HEK293 (cell line): ENCODE measurements at regions not wholly inside any gene's neighbourhood (a gene's known extent, or its start where the extent isn't known, plus 50 kb on each side); places are given as distances from the start of the nearest gene placed in this dataset.

Source experiments
- CTCF ChIA-PET: fragments of 350-600 bp; formaldehyde crosslinking; extraction: SDS; loops from one replicate; lab custom pipeline; 2021; ENCODE audit warnings: antibody characterized with exemption; lab: Yijun Ruan, JAX
- POLR2A ChIA-PET: fragments of 300-600 bp; formaldehyde crosslinking; extraction: SDS; loops from one replicate; lab custom pipeline; 2020; ENCODE audit warnings: antibody characterized with exemption, inconsistent platforms; lab: Yijun Ruan, JAX
- H3K27ac ChIP-seq: fragments of 200-500 bp; sonication (Bioruptor generic); 2 replicates; pipeline ENCODE4 v1.5.1; 2014; ENCODE audit warnings: low read depth, low read length, control low read depth, inconsistent platforms; ENCODE audit errors: extremely low read depth
- H3K36me3 ChIP-seq, 2 experiments: fragments of 200-500 bp in 1 of 2; sonication (Bioruptor generic) in 1 of 2; 1 replicate in 1 of 2; 2 replicates in 1 of 2; pipeline ENCODE4 v1.5.1; 2014 to 2017; ENCODE audit warnings: inconsistent platforms in 2 of 2, low read length in 2 of 2; ENCODE audit not compliant: control insufficient read depth in 2 of 2, insufficient read depth in 1 of 2
- H3K4me1 ChIP-seq: fragments of 200-500 bp; sonication (Bioruptor generic); 2 replicates; pipeline ENCODE4 v1.5.1; 2014; ENCODE audit warnings: mild to moderate bottlenecking, low read length, inconsistent platforms; ENCODE audit not compliant: control insufficient read depth, insufficient read depth
- H3K4me3 ChIP-seq: 2 replicates; pipeline ENCODE4 v1.5.1; 2011; ENCODE audit warnings: low read depth, mild to moderate bottlenecking, control low read depth, low read length, moderate library complexity
- H3K9me3 ChIP-seq: fragments of 200-500 bp; sonication (Bioruptor generic); 2 replicates; pipeline ENCODE4 v1.5.1; 2014; ENCODE audit warnings: low read depth, low read length, inconsistent platforms; ENCODE audit not compliant: control insufficient read depth, insufficient read depth
- GLIS1 ChIP-seq: fragments of 450-650 bp; formaldehyde crosslinking; IDR thresholded peaks from 2 replicates; pipeline ENCODE4 v1.5.1; 2016; ENCODE audit warnings: missing biosample characterization, missing genetic modification characterization
- MZF1 ChIP-seq: fragments of 450-650 bp; formaldehyde crosslinking; IDR thresholded peaks from 2 replicates; pipeline ENCODE4 v1.5.1; 2017; ENCODE audit warnings: missing biosample characterization, missing genetic modification characterization, borderline replicate concordance
- PATZ1 ChIP-seq: fragments of 450-650 bp; formaldehyde crosslinking; IDR thresholded peaks from 2 replicates; pipeline ENCODE4 v1.5.1; 2016; ENCODE audit warnings: missing biosample characterization, missing genetic modification characterization
- SP7 ChIP-seq: fragments of 450-650 bp; formaldehyde crosslinking; IDR thresholded peaks from 2 replicates; pipeline ENCODE4 v1.5.1; 2016; ENCODE audit warnings: missing biosample characterization, missing genetic modification characterization
- TCF7L2 ChIP-seq: IDR thresholded peaks from 2 replicates; pipeline ENCODE4 v1.6.1; 2011; ENCODE audit warnings: low read depth, mild to moderate bottlenecking, inconsistent platforms, low read length, moderate library complexity, borderline replicate concordance
- ZBTB10 ChIP-seq: fragments of 450-650 bp; formaldehyde crosslinking; IDR thresholded peaks from 2 replicates; pipeline ENCODE4 v1.5.1; 2016; ENCODE audit warnings: missing biosample characterization, missing genetic modification characterization
- ZBTB11 ChIP-seq: fragments of 450-650 bp; formaldehyde crosslinking; conservative IDR thresholded peaks from 2 replicates; pipeline ENCODE4 v1.5.1; 2016; ENCODE audit warnings: low read depth, missing biosample characterization, missing genetic modification characterization
- ZNF169 ChIP-seq: fragments of 450-650 bp; formaldehyde crosslinking; IDR thresholded peaks from 2 replicates; pipeline ENCODE4 v1.5.1; 2016; ENCODE audit warnings: missing biosample characterization, missing genetic modification characterization
- ZNF174 ChIP-seq: fragments of 450-650 bp; formaldehyde crosslinking; IDR thresholded peaks from 2 replicates; pipeline ENCODE4 v1.5.0; 2017; ENCODE audit warnings: missing biosample characterization, mild to moderate bottlenecking, missing genetic modification characterization
- ZNF302 ChIP-seq: fragments of 450-650 bp; formaldehyde crosslinking; IDR thresholded peaks from 2 replicates; pipeline ENCODE4 v1.5.1; 2016; ENCODE audit warnings: missing biosample characterization, missing genetic modification characterization, low read depth
- ZNF341 ChIP-seq: fragments of 450-650 bp; formaldehyde crosslinking; IDR thresholded peaks from 2 replicates; pipeline ENCODE4; 2016; ENCODE audit warnings: low read depth, missing biosample characterization, missing genetic modification characterization
- ZNF350 ChIP-seq: fragments of 450-650 bp; formaldehyde crosslinking; IDR thresholded peaks from 2 replicates; pipeline ENCODE4 v1.5.0; 2017; ENCODE audit warnings: missing biosample characterization, mild to moderate bottlenecking, missing genetic modification characterization
- ZNF354C ChIP-seq: fragments of 450-650 bp; formaldehyde crosslinking; IDR thresholded peaks from 2 replicates; pipeline ENCODE4 v1.5.1; 2016; ENCODE audit warnings: missing biosample characterization, missing genetic modification characterization, low read depth, borderline replicate concordance
- ZNF362 ChIP-seq: fragments of 450-650 bp; formaldehyde crosslinking; IDR thresholded peaks from 2 replicates; pipeline ENCODE4 v1.5.1; 2016; ENCODE audit warnings: missing biosample characterization, missing genetic modification characterization
- ZNF366 ChIP-seq: fragments of 450-650 bp; formaldehyde crosslinking; conservative IDR thresholded peaks from 2 replicates; pipeline ENCODE4 v1.5.1; 2016; ENCODE audit warnings: missing biosample characterization, missing genetic modification characterization
- ZNF394 ChIP-seq: fragments of 450-650 bp; formaldehyde crosslinking; IDR thresholded peaks from 2 replicates; pipeline ENCODE4 v1.5.1; 2016; ENCODE audit warnings: missing biosample characterization, missing genetic modification characterization, mild to moderate bottlenecking, moderate library complexity, borderline replicate concordance
- ZNF521 ChIP-seq: fragments of 450-650 bp; formaldehyde crosslinking; IDR thresholded peaks from 2 replicates; pipeline ENCODE4 v1.5.1; 2017; ENCODE audit warnings: missing biosample characterization, mild to moderate bottlenecking, missing genetic modification characterization
- ZNF549 ChIP-seq: fragments of 450-650 bp; IDR thresholded peaks from 2 replicates; pipeline ENCODE4 v1.5.1; 2018; ENCODE audit warnings: missing biosample characterization, missing genetic modification characterization, mild to moderate bottlenecking, inconsistent platforms, moderate library complexity
- ZNF585B ChIP-seq: fragments of 450-650 bp; formaldehyde crosslinking; IDR thresholded peaks from 2 replicates; pipeline ENCODE4 v1.5.1; 2016; ENCODE audit warnings: missing biosample characterization, missing genetic modification characterization
- ZNF624 ChIP-seq: fragments of 450-650 bp; formaldehyde crosslinking; IDR thresholded peaks from 2 replicates; pipeline ENCODE4 v1.5.1; 2017; ENCODE audit warnings: missing biosample characterization, missing genetic modification characterization
- ZNF664 ChIP-seq: fragments of 450-650 bp; formaldehyde crosslinking; IDR thresholded peaks from 2 replicates; pipeline ENCODE4 v1.5.1; 2016; ENCODE audit warnings: missing biosample characterization, missing genetic modification characterization
- ZNF670 ChIP-seq: fragments of 450-650 bp; formaldehyde crosslinking; IDR thresholded peaks from 2 replicates; pipeline ENCODE4 v1.5.1; 2016; ENCODE audit warnings: missing biosample characterization, missing genetic modification characterization, low read depth
- ZNF701 ChIP-seq: fragments of 450-650 bp; formaldehyde crosslinking; IDR thresholded peaks from 2 replicates; pipeline ENCODE4 v1.5.1; 2016; ENCODE audit warnings: missing biosample characterization, missing genetic modification characterization
- ZNF776 ChIP-seq: fragments of 450-650 bp; formaldehyde crosslinking; IDR thresholded peaks from 2 replicates; pipeline ENCODE4 v1.5.0; 2017; ENCODE audit warnings: missing biosample characterization, missing genetic modification characterization, borderline replicate concordance

- TF ChIP-seq ZNF664 (tag by site-specific recombination): no peak
- TF ChIP-seq ZNF302 (tag by site-specific recombination): no peak
- no peak for TF ChIP-seq ZNF174
- TF ChIP-seq ZBTB10: no peak
- no peak for TF ChIP-seq TCF7L2
- no peak for TF ChIP-seq ZNF549
- no peak for TF ChIP-seq ZNF701 (tag by site-specific recombination)
- TF ChIP-seq GLIS1 (tag by site-specific recombination): no peak
- TF ChIP-seq ZNF624: no peak
- TF ChIP-seq, all 188 proteins: peak for 0
- no peaks in the 10 kb centered on the region for H3K9me3 ChIP-seq
- POLR2A ChIA-PET: interaction anchor here (0.8 to 2.3 kb wide), 3 partner anchors 44 to 218 kb away, joined by 3 to 31 read pairs (median 4); partner anchors contain the start of gene SOX9
These were observed 217.5 kb downstream of the SOX9 start for GRCh38 chr17:72338304-72338703.

GRCh38 chr17:72338847-72339790, 218.3 kb downstream of the SOX9 start:
- peak overlapping the region; percentile 3; the same call in 1 of the 2 replicates for H3K27ac ChIP-seq
- no peaks in the 10 kb centered on the region for H3K36me3 ChIP-seq
- no peaks in the 10 kb centered on the region for H3K9me3 ChIP-seq
- ChIA-PET POLR2A (interaction anchor here (0.5 to 2.3 kb wide), 7 partner anchors 43 to 219 kb away, joined by 3 to 31 read pairs (median 4); partner anchors contain the start of gene SOX9), CTCF (interaction anchor here (0.6 to 1.3 kb wide), 4 partner anchors 13 to 201 kb away, joined by 3 to 7 read pairs (median 3); no protein-coding TSS in a partner anchor)
- peaks cover 9% of the 10 kb centered on the region; the same call in 1 of the 2 replicates for H3K4me1 ChIP-seq
- H3K4me3 ChIP-seq: no peak overlapping the region
- TF ChIP-seq MZF1 (tag by site-specific recombination) (no peak), ZBTB11 (tag by site-specific recombination) (no peak), ZNF350 (tag by site-specific recombination) (no peak), ZNF670 (tag by site-specific recombination) (no peak), ZNF776 (no peak), ZNF521 (tag by site-specific recombination) (no peak), ZNF341 (tag by site-specific recombination) (no peak), ZNF394 (peak; percentile 98), PATZ1 (tag by site-specific recombination) (no peak), ZNF169 (tag by site-specific recombination) (no peak), ZNF585B (tag by site-specific recombination) (no peak), ZNF354C (tag by site-specific recombination) (no peak), SP7 (tag by site-specific recombination) (peak; percentile 60), ZNF366 (tag by site-specific recombination) (peak; percentile 71), ZNF362 (tag by site-specific recombination) (no peak)

More at GRCh38 chr17:72338304-72338703, 217.5 kb downstream of the SOX9 start:
- CTCF ChIA-PET: interaction anchor here (0.7 to 1.0 kb wide), 3 partner anchors 16 to 201 kb away, joined by 3 to 7 read pairs (median 4); no protein-coding TSS in a partner anchor
- H3K4me3 ChIP-seq: no peak overlapping the region
- peak overlapping the region; percentile 3; the same call in 1 of the 2 replicates for H3K27ac ChIP-seq
- H3K4me1 ChIP-seq: peaks cover 9% of the 10 kb centered on the region; the same call in 1 of the 2 replicates
- no peaks in the 10 kb centered on the region for H3K36me3 ChIP-seq
